ENCODE measurements at regions not wholly inside any gene's neighbourhood (a gene's known extent, or its start where the extent isn't known, plus 50 kb on each side); places are given as distances from the start of the nearest gene placed in this dataset.
"Not testable (repeated sequence)": the region's sequence is repeated elsewhere in the genome, so short reads cannot be mapped to it uniquely, and the experiment has no call there.

DNA sequence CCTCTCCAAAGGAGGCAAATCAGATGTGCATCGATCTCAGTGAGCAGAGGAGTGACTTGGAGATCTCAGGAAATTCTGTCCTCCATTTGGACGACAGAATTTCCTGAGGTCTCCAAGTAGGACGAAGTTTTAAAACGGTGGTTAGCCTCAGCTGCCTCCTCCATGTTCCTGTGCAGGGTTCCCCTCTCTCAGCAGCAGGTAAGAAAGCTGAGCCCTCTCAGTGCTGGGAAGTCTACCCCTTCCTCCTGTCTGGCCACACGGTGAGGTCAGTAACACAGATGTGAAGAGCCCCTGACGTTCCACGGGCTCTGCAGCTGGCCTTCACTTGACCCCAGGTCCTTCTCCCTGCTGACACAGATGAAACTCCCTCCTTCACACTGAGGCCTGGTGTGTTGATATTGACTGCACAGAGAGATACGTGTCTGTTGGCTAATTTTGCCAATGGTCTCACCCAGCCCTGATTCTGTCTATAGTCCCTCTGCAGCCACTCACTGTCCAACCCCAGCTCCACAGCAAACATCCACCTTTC, 607.4 kb upstream of the B3GAT1 start:
- DNase-seq (no peak), ATAC-seq (no peak)
- intact Hi-C loops (cut with micrococcal nuclease), result no loop called here

DNA sequence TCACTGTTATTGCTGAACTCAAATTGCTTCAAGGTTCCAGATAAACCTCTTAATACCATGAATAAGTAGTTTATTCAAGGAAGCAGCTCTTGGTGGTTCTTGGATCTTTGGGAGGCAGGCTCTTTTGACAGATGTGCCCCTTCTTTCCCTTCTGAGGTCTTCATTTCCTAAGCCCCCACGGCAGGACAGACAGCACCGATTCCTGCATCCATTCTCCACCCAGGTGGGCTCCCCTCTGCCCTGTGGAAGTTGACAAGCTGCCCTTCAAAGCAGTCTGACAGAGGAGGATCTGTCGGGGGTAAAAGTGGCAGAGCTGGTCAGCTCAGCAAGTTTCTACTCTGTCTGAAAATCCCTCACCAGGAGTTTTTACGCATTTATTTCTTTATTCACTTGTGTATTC, 605.3 kb upstream of the B3GAT1 start:
- intact Hi-C loops (cut with micrococcal nuclease), result no loop called here
- DNase-seq, result no peak
- no peak for ATAC-seq

DNA sequence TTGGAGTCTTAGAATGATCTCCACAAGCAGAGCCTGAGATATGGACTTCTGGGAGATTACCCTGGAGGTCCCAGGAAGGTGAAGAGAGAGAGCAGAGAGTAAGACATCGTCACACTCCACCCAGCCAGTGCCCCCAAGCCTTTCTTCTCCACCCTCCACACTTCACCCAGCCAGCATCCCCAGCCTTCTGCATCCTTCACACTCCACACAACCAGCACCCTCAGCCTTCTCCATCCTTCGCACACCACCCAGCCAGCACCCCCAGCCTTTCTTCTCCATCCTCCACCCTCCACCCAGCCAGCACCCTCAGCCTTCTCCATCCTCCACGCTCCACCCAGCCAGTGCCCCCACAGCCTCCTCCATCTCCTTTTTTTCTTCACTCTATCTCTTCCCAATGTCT, 603.9 kb upstream of the B3GAT1 start:
- intact Hi-C loops (cut with micrococcal nuclease), result no loop called here
- no peak for ATAC-seq
- DNase-seq, result no peak

DNA sequence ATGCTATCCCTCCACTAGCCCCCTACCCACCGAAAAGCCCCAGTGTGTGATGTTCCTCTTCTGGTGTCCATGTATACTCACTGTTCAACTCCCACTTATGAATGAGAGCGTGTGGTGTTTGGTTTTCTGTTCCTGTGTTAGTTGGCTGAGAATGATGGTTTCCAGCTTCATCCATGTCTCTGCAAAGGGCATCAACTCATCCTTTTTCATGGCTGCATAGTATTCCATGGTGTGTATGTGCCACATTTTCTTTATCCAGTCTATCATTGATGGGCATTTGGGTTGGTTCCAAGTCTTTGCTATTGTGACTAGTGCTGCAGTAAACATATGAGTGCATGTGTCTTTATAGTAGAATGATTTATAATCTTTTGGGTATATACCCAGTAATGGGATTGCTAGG, 599.3 kb upstream of the B3GAT1 start:
- intact Hi-C loops (cut with micrococcal nuclease); DNase-seq; ATAC-seq: not testable (repeated sequence)

DNA sequence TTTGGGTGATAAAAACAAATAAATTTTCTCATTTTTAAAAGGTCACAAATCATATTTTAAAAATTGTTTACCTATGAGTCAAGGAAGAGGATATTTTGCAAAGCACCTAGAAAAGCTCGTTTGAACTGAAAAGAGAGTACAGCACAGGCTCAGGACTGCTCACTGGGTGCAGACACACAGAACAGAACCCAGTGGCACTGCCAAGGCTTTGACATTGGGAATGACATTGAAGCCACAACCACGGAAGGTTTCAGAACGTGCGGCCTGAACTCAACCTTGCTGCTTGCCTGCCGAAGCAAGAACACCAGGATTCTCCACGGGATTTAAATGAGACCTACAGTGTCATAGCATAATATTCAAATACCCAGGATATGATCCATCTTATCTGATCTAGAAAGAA, 597.1 kb upstream of the B3GAT1 start:
- peak; percentile 88 for ATAC-seq
- intact Hi-C loops (cut with micrococcal nuclease), result no loop called here
- DNase-seq, result no peak

DNA sequence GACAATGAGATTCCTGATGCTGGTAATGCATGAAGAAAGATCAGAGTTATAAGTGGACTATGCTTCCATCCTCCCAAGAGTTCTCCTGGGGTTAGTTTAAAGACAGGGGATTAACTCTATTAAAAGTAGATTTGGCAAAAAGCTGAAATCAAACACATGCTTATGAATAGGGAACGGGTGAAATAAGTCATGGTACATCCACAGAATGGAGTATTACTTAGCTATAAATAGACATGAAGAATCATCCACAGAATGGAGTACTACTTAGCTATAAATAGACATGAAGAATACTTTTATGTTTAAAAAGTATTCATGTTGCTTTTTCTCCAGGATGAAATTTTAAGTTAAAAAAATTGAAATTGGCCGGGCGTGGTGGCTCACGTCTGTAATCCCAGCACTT, 596.4 kb upstream of the B3GAT1 start:
- ATAC-seq, result peak; percentile 49
- DNase-seq, result no peak
- intact Hi-C loops (cut with micrococcal nuclease), result no loop called here

DNA sequence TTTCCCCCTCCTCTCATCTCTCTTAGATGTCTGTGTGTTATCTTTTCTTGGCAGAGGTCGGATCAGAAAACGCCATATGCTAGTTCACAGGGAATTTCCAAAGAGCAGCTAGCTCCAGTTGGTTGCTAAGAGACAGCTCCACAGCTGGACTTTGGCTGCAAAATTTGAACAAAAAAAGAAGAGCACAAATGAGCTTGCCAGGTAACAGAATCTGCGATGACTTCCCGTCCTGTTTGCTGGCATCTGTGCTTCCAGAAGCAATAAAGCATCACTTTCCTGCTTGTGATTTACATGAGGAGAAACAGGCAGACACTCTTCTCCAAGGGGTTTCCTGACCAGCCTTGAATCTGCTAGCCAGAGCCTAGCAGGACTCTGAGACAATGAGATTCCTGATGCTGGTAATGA, 596.0 kb upstream of the B3GAT1 start:
- no peak for ATAC-seq
- intact Hi-C loops (cut with micrococcal nuclease), result no loop called here
- DNase-seq, result no peak

DNA sequence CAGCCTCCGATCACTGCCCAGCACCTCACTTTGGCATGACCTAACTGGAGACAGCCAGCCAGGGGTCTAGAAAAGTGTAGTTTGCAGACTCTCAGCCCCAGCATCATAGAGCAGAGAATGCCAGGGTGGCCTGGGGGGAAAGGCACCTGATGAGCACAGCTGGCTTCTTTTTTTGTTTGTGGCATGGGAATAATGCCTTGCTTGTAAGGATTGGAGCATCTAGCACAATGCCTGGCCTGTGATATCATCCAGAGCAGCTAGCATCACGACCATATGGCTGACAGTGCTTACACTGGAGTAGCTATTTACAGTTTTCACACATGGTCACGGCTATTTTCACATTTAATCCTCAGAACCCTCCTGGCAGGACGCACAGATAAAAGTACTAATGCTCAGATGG, 594.8 kb upstream of the B3GAT1 start:
- intact Hi-C loops (cut with micrococcal nuclease), result no loop called here
- DNase-seq (no peak), ATAC-seq (no peak)

DNA sequence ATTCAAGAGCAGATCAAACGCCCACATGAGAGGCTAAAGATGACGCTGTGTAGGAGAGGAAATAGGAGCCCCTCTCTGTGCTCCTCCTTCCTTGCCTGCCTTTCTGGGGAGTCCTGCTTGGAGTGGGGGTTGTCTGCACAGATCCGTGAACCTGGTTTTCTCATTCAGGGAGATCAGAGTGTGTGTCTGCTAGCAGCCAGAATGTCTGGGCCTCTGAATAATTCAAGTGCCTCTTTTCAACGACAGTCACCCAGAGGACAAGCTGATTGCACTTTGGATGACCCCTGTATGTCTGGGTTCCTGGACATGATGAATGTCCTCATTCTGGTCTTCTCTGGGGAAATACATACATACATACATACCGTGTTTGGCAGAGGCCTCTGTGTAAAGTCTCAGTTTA, 592.5 kb upstream of the B3GAT1 start:
- intact Hi-C loops (cut with micrococcal nuclease), result no loop called here
- ATAC-seq, result peak; percentile 29

DNA sequence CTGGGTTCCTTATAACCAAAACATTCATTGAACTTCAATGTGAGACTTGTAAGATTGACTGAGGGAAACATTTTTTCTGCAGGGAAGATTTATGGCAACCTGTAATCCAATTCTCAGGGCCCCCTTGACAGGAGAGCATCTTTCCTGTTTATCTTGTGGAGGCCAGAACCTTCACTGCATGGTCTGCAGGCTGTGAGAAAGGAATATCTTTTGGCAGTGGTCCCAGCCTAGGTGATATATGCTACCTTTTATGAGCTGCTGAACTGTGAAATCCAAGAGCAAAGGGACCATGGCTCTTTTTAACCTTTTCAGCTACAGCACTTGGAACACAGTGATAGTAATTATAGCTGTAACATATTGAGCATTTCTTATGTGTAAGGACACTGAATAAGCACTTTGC, 590.2 kb upstream of the B3GAT1 start:
- DNase-seq (no peak), ATAC-seq (no peak)
- intact Hi-C loops (cut with micrococcal nuclease), result no loop called here

More for the DNA sequence above, 592.5 kb upstream of the B3GAT1 start:
- no peak for DNase-seq

DNA sequence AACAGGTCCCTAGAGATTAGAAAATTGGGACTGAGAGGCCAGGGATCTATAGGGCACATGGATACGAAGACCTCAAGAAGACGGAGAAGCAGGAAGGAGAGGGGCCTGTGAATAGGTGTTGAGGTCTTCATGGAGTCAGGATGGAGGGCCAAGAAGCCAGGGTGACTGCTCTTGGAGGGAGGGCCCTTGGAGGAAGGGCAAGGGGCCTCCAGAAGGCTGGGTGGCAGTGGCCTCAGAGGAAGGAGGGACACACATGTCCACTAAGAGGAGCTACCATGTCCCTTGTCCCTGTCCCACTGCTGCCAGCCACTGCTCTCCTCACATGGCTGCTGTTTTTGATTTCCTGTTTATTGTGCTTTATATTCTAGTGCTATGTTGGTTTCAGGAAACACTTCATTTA, 589.5 kb upstream of the B3GAT1 start:
- intact Hi-C loops (cut with micrococcal nuclease), result no loop called here
- DNase-seq, result no peak
- no peak for ATAC-seq

DNA sequence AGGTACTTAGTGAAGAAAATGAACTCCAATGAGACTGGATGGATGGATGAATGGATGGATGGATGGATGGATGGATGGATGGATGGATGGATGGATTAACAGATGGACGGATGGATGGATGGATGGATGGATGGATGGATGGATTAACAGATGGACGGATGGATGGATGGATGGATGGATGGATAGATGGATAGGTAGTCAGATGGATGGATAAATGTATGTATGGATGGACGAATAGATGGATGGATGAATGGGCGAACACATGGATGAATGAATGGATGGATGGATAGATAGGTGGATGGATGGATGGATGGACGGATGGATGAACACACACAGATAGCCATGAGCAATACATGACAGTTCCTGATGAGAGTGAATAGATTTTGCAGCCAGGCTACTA, 589.0 kb upstream of the B3GAT1 start:
- ATAC-seq; intact Hi-C loops (cut with micrococcal nuclease); DNase-seq: not testable (repeated sequence)

DNA sequence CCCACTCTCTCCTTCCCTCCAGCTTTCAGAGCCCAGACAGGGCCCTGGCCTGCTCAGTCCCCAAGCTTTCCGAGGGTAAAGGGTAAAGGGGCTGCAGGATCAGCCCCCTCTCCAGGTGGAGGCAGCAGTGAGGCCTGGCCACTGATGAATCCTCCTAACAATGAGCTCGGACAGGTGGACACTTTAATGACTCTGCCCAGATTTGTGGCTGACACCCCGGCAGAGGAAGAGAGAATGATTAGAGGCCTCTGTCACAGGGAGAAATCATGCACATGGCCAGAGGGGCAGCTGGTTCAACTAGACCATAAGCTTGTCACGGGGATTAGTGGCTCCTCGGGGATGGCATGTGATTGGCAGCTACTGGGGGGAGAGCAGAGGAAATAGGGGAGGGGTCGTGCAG, 587.5 kb upstream of the B3GAT1 start:
- DNase-seq (no peak), ATAC-seq (no peak)
- intact Hi-C loops (cut with micrococcal nuclease), result no loop called here

DNA sequence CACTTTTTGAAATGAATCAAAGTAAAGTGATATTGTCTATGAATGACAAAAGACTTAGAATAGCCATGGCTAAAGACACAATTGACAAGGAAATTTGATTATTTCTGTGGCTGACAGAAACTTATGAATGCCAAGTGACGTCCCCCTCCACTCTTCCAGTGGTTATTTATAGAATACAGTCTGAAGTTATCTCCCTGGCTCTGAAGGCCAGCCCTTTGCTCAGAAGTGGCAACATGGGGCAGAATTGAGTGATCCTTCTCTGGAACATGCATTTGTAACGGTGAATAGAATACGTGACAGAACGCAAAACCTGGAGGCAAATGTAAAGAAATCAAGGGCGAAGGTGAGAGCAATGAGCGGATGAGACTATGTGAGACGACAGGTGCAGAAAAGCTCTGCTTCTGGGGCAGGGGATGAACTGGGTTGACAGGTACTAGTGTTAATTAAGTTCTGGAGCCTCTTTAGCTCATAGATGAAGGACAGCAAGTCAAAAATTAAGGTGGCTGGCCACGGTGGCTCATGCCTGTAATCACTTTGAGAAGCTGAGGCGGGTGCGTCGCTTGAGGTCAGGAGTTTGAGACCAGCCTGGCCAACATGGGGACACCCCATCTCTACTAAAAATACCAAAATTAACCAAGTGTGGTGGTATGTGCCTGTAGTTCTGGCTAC, 585.7 kb upstream of the B3GAT1 start:
- intact Hi-C loops (cut with micrococcal nuclease), result no loop called here
- DNase-seq (no peak), ATAC-seq (peak; percentile 34)

DNA sequence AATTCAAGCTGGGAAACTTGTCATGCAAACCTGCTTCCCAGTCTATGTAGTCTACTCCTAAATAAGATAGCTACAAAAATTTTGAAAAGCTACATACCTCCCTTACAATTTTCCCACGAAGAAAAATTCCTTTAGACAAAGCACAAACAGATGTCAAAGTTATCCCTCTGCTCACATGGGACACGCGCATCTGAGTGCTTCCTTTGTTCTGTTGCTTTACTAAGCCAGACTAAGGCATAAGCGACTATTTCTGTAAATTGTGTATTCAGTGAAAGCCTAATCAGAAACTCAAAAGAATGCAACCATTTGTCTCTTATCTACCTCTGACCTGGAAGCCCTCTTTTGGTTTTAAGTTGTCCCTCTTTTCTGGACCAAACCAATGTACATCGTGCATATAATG, 583.7 kb upstream of the B3GAT1 start:
- ATAC-seq (no peak), DNase-seq (no peak)
- intact Hi-C loops (cut with micrococcal nuclease), result no loop called here

DNA sequence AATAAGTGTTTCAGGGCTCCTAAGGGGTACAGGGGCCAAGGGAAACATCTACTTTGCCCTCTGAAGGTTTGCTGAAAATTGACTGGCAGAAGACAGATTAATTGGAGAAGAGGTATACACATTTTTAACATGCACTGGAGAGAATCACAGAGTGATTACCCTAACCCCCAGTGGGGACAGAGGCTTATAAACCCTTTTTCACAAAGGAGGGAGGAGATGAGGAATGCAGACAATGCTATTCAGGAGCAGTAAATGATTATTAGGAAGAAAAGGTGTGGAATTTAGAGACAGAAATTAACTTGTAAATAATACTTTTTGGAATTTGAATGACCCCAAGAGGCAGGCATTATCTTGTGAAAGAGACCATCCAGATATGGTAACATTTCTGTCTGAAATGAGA, 582.4 kb upstream of the B3GAT1 start:
- ATAC-seq (no peak), DNase-seq (no peak)

DNA sequence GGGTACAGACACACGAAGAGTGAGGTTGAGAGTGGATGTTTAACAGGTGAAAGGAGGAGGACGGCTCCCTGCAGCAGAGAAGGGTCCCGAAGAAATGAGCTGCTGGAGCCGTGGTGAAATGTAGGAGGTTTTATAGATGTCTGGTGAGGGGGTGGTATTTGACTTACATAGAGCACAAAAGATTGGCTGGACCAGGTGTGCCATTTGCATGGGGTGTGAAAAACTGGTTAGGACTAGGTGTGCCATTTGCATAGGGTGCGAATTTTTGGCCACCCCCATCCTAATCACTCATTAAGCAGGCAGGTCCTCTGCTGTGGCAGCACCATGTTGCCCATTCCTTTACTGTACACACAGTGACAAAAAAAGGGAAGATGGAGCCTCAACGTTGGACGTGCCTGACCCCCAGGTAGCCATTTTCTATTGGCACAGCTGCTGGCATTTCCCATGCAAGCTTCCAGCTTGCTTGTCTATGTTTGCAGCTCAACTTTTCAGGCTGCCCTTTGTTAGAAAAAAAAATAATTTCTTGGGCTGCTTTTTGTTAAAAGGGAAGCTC, 581.7 kb upstream of the B3GAT1 start:
- DNase-seq (no peak), ATAC-seq (no peak)
- intact Hi-C loops (cut with micrococcal nuclease), result no loop called here

More for the DNA sequence above, 582.4 kb upstream of the B3GAT1 start:
- intact Hi-C loops (cut with micrococcal nuclease), result no loop called here

DNA sequence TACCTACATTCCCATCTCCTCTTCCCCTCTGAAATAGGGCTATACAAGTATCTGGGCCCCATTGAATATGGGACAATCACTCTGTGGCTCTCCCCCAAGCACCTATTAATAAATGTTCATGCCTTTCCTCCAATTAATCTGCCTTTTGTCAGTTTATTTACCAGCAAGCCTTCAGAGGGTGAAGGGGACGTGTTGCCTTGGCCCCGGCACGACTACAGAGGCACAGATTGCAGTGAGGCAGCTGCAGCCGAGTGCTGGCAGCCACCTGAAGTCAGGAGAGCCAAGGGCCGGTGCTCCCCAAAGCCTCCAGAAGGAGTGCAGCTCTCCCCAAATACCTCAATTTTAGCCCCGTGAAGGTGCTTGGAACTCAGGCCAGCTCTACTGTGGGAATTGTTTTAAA, 580.9 kb upstream of the B3GAT1 start:
- DNase-seq, result no peak
- intact Hi-C loops (cut with micrococcal nuclease), result no loop called here
- no peak for ATAC-seq

DNA sequence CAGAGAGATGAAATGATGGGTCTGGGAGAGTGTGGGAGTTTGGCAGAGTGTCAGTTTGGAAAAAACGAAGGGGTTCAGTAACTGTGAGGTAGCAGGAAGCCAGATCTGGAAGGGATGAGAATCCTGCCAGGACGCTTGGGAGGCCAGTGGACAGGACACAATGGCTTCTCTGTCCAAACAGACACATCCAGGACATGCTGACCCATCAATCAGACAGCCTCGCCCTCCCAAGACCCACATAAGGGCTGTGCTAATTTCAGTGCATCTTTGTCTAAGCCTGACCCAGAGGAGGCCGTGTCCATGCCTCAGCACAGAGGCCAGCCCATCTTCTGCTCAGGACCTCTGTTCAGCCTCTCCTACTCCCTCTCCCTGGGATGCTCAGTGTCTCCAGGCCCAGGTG, 576.5 kb upstream of the B3GAT1 start:
- intact Hi-C loops (cut with micrococcal nuclease), result no loop called here
- DNase-seq (no peak), ATAC-seq (no peak)

DNA sequence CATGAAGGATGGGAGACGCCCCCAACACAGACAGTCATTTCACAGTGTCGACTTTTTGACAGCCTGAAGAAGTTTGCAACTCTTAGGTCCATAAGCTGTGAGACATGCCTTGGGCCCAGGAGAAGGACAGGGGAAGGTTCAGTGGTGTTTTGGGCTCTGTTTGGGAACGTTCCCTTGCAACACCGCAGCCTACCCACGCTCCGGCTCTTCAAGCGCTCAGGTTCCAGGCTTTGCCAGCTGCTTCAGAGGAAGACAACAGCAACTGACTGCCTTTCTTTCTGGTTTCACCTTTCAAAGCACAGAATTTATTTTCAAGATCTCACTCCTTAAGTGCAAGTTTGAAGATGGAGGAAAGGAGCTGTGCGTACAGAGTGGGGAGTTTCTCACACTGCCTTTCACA, 575.8 kb upstream of the B3GAT1 start:
- intact Hi-C loops (cut with micrococcal nuclease), result no loop called here
- DNase-seq, result no peak
- ATAC-seq, result no peak

DNA sequence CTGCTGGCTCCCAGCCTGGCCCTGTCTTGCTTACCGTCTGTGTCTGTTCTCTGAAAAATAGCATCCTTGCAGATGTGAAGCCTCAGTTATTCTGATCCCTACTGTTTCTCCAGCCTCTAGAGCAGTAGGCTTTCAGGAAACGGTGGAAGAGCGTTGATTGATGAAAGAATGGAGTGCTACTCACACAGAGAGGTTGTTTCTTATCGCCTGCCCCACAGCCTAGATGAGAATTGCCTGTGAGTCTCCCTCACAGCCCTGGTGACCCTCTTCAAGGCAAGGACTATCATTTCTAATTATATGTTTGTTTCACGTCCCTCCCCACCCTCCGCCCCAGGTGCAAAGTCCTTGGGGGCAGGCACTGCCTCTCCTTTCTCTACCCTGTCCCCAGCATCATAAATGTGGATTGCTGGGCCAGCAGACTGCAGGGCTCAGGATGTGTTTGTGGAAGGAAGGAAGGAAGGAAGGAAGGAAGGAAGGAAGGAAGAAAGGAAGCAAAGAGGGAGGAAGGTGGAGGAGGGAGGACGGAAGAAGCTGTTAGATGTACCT, 575.3 kb upstream of the B3GAT1 start:
- DNase-seq (no peak), ATAC-seq (no peak)
- intact Hi-C loops (cut with micrococcal nuclease), result no loop called here
